ENCODE measurements at regions not wholly inside any gene's neighbourhood (a gene's known extent, or its start where the extent isn't known, plus 50 kb on each side); places are given as distances from the start of the nearest gene placed in this dataset.
"Not testable (repeated sequence)": the region's sequence is repeated elsewhere in the genome, so short reads cannot be mapped to it uniquely, and the experiment has no call there.

GRCh38 chr21:10367586-10367985, 153.8 kb upstream of the TPTE start:
- DNase-seq, result not testable (repeated sequence)

GRCh38 chr21:10368323-10368798, 153.0 kb upstream of the TPTE start:
- DNase-seq, result not testable (repeated sequence)

- DNase-seq, result not testable (repeated sequence)
Measured at GRCh38 chr21:10369289-10369688, 152.1 kb upstream of the TPTE start.

- not testable (repeated sequence) for DNase-seq
Measured at GRCh38 chr21:10377758-10378157, 143.6 kb upstream of the TPTE start.

- DNase-seq, result not testable (repeated sequence)
Measured at GRCh38 chr21:10379816-10380215, 141.6 kb upstream of the TPTE start.

- not testable (repeated sequence) for DNase-seq
Measured at GRCh38 chr21:10381687-10382060, 139.7 kb upstream of the TPTE start.

- DNase-seq, result not testable (repeated sequence)
Measured at GRCh38 chr21:10382135-10382534, 139.2 kb upstream of the TPTE start.

GRCh38 chr21:10382580-10382979, 138.8 kb upstream of the TPTE start:
- not testable (repeated sequence) for DNase-seq

- DNase-seq, result not testable (repeated sequence)
Measured at GRCh38 chr21:10383571-10383970, 137.8 kb upstream of the TPTE start.

GRCh38 chr21:10384304-10384861, 137.0 kb upstream of the TPTE start:
- DNase-seq, result not testable (repeated sequence)

- not testable (repeated sequence) for DNase-seq
Measured at GRCh38 chr21:10385202-10385601, 136.2 kb upstream of the TPTE start.

GRCh38 chr21:10385898-10386527, 135.4 kb upstream of the TPTE start:
- DNase-seq, result not testable (repeated sequence)

- not testable (repeated sequence) for DNase-seq
Measured at GRCh38 chr21:10387692-10388450, 133.5 kb upstream of the TPTE start.

GRCh38 chr21:10388625-10389024, 132.8 kb upstream of the TPTE start:
- not testable (repeated sequence) for DNase-seq

- not testable (repeated sequence) for DNase-seq
Measured at GRCh38 chr21:10392301-10392700, 129.1 kb upstream of the TPTE start.

GRCh38 chr21:10395963-10396362, 125.4 kb upstream of the TPTE start:
- DNase-seq, result not testable (repeated sequence)

- not testable (repeated sequence) for DNase-seq
Measured at GRCh38 chr21:10397495-10397915, 123.9 kb upstream of the TPTE start.

- DNase-seq, result not testable (repeated sequence)
Measured at GRCh38 chr21:10398692-10399489, 122.5 kb upstream of the TPTE start.

GRCh38 chr21:10400622-10401361, 120.6 kb upstream of the TPTE start:
- not testable (repeated sequence) for DNase-seq

- DNase-seq, result not testable (repeated sequence)
Measured at GRCh38 chr21:10402461-10402860, 118.9 kb upstream of the TPTE start.

- not testable (repeated sequence) for DNase-seq
Measured at GRCh38 chr21:10405331-10405730, 116.1 kb upstream of the TPTE start.

- DNase-seq, result not testable (repeated sequence)
Measured at GRCh38 chr21:10409786-10410185, 111.6 kb upstream of the TPTE start.

Data from CD4-positive, alpha-beta T cell treated with Interferon alpha-2 for 1 hour (primary cell).